A673 (cell line): ENCODE measurements at regions not wholly inside any gene's neighbourhood (a gene's known extent, or its start where the extent isn't known, plus 50 kb on each side); places are given as distances from the start of the nearest gene placed in this dataset.

Source experiments
- BruUV-seq: library from RNA; stranded (reverse); fragments of 400-500 nt; replicated peaks from 2 replicates; lab custom pipeline; 2021; lab: Mats Ljungman, UMichigan
- CTCF ChIA-PET: fragments of 300-600 bp; sonication (Branson Sonifier 250); formaldehyde crosslinking; loops from one replicate; lab custom pipeline; 2022; ENCODE audit warnings: antibody characterized with exemption; lab: Charles Lee
- POLR2A ChIA-PET: fragments of 300-600 bp; sonication (Branson Sonifier 250); formaldehyde crosslinking; loops from one replicate; lab custom pipeline; 2022; ENCODE audit warnings: antibody characterized with exemption; ENCODE audit not compliant: low non-redundant PET; lab: Charles Lee
- DNase-seq: peaks from one replicate; pipeline ENCODE4 v3.0.0-alpha.2; 2015; ENCODE audit warnings: low spot score
- H3K27ac ChIP-seq: fragments of 200-600 bp; sonication (generic); 2 replicates; pipeline ENCODE4 v1.5.1; 2016; ENCODE audit warnings: mixed run types, low read depth, mild to moderate bottlenecking, mixed read lengths, antibody characterized with exemption, low read length; ENCODE audit not compliant: poor library complexity, severe bottlenecking
- H3K27me3 ChIP-seq: fragments of 200-600 bp; sonication (generic); replicated peaks from 2 replicates; pipeline ENCODE4 v1.6.1; 2017; ENCODE audit warnings: mixed run types, low read depth, mild to moderate bottlenecking, mixed read lengths, antibody characterized with exemption, low read length; ENCODE audit not compliant: insufficient read depth, poor library complexity
- H3K36me3 ChIP-seq: fragments of 200-600 bp; sonication (generic); 2 replicates; pipeline ENCODE4 v1.6.1; 2016; ENCODE audit warnings: mixed run types, mild to moderate bottlenecking, mixed read lengths, antibody characterized with exemption, low read length; ENCODE audit not compliant: insufficient read depth, poor library complexity, severe bottlenecking
- H3K4me1 ChIP-seq: fragments of 200-600 bp; sonication (generic); 2 replicates; pipeline ENCODE4 v1.6.1; 2017; ENCODE audit warnings: mixed run types, mild to moderate bottlenecking, mixed read lengths, antibody characterized with exemption, low read length; ENCODE audit not compliant: insufficient read depth, poor library complexity, severe bottlenecking
- H3K4me3 ChIP-seq: fragments of 200-600 bp; sonication (generic); 2 replicates; pipeline ENCODE4 v1.5.1; 2016; ENCODE audit warnings: low read depth, mixed run types, mild to moderate bottlenecking, mixed read lengths, low read length; ENCODE audit not compliant: poor library complexity, severe bottlenecking
- H3K9me3 ChIP-seq: fragments of 200-600 bp; sonication (generic); 2 replicates; pipeline ENCODE4 v1.6.1; 2016; ENCODE audit warnings: mixed run types, low read depth, mild to moderate bottlenecking, mixed read lengths, antibody characterized with exemption, low read length; ENCODE audit not compliant: poor library complexity, severe bottlenecking
- CTCF ChIP-seq: fragments of 300-800, 200-600 bp; sonication (generic); conservative IDR thresholded peaks from 2 replicates; pipeline ENCODE4 v1.5.1; 2017; ENCODE audit warnings: low read depth, mild to moderate bottlenecking, antibody characterized with exemption, low read length, moderate library complexity, mixed read lengths
- EZH2 ChIP-seq: fragments of 200-600 bp; sonication (generic); IDR thresholded peaks from 2 replicates; pipeline ENCODE4 v1.6.1; 2017; ENCODE audit warnings: borderline replicate concordance, low read depth, mild to moderate bottlenecking, mixed read lengths, antibody characterized with exemption, low read length; ENCODE audit not compliant: poor library complexity, severe bottlenecking
- intact Hi-C: fragments of 100-400 bp; cut with micrococcal nuclease; formaldehyde crosslinking; loops from one replicate; pipeline ENCODE4 v1.10.0; 2022; ENCODE audit not compliant: unreplicated experiment

GRCh38 chr4:36815536-36815935, 429.0 kb upstream of the NWD2 start:
- no TSS peak for BruUV-seq
- no peak for DNase-seq
- no peaks in the 10 kb centered on the region for H3K36me3 ChIP-seq
- TF ChIP-seq EZH2 (no peak), CTCF (no peak)
- ChIA-PET POLR2A (no interaction called here), CTCF (no interaction called here)
- no peak overlapping the region for H3K27ac ChIP-seq
- no peaks in the 10 kb centered on the region for H3K9me3 ChIP-seq
- no peaks in the 10 kb centered on the region for H3K4me1 ChIP-seq
- no peaks in the 10 kb centered on the region for H3K27me3 ChIP-seq
- intact Hi-C loops: no loop called here
- no peak overlapping the region for H3K4me3 ChIP-seq

GRCh38 chr4:36823199-36823967, 421.2 kb upstream of the NWD2 start:
- Histone ChIP-seq H3K4me1 (no peaks in the 10 kb centered on the region), H3K27ac (no peak overlapping the region), H3K9me3 (no peaks in the 10 kb centered on the region), H3K36me3 (no peaks in the 10 kb centered on the region), H3K4me3 (no peak overlapping the region), H3K27me3 (no peaks in the 10 kb centered on the region)
- ChIA-PET CTCF (no interaction called here), POLR2A (no interaction called here)
- no TSS peak for BruUV-seq
- no peak for DNase-seq
- TF ChIP-seq EZH2 (no peak), CTCF (no peak)
- intact Hi-C loops: no loop called here

- H3K36me3 ChIP-seq: no peaks in the 10 kb centered on the region
- no peaks in the 10 kb centered on the region for H3K27me3 ChIP-seq
- intact Hi-C loops: no loop called here
- H3K4me1 ChIP-seq: no peaks in the 10 kb centered on the region
- no peak overlapping the region for H3K27ac ChIP-seq
- no TSS peak for BruUV-seq
- CTCF ChIA-PET: no interaction called here
- H3K4me3 ChIP-seq: no peak overlapping the region
- TF ChIP-seq CTCF (no peak), EZH2 (no peak)
- no peaks in the 10 kb centered on the region for H3K9me3 ChIP-seq
- POLR2A ChIA-PET: no interaction called here
- DNase-seq: no peak
Observed at GRCh38 chr4:36824682-36825081, 419.9 kb upstream of the NWD2 start.
